Activated CD4-positive, alpha-beta T cell treated with anti-CD3 and anti-CD28 coated beads for 36 hours (primary cell): ENCODE measurements at regions not wholly inside any gene's neighbourhood (a gene's known extent, or its start where the extent isn't known, plus 50 kb on each side); places are given as distances from the start of the nearest gene placed in this dataset.
A peak's percentile ranks its signal among the peaks of the same experiment; 100 is the strongest.
"Not testable (repeated sequence)": the region's sequence is repeated elsewhere in the genome, so short reads cannot be mapped to it uniquely, and the experiment has no call there.

Experiments used
- ATAC-seq: fragments of 200-7000 bp; cut with Tn5 transposase; one replicate; pipeline ENCODE4 v1.10.0; 2021; ENCODE audit warnings: mild to moderate bottlenecking, moderate library complexity
- CTCF ChIA-PET: fragments of 350-600 bp; sonication (Branson Sonifier 250); formaldehyde crosslinking; loops from one replicate; lab custom pipeline; 2021; ENCODE audit warnings: antibody characterized with exemption; lab: Charles Lee
- POLR2A ChIA-PET: fragments of 350-600 bp; sonication (Branson Sonifier 250); formaldehyde crosslinking; loops from one replicate; lab custom pipeline; 2021; ENCODE audit warnings: antibody characterized with exemption, inconsistent platforms; lab: Charles Lee
- DNase-seq: peaks from one replicate; pipeline ENCODE4 v3.0.0-alpha.2; 2020
- H3K27ac Mint-ChIP-seq: one replicate; pipeline ENCODE4 v1.8.0; 2021; ENCODE audit warnings: mixed read lengths
- H3K27me3 Mint-ChIP-seq: one replicate; pipeline ENCODE4 v1.8.0; 2021; ENCODE audit warnings: mixed read lengths
- H3K36me3 Mint-ChIP-seq: one replicate; pipeline ENCODE4 v1.8.0; 2021; ENCODE audit warnings: low read depth, mixed read lengths
- H3K4me1 Mint-ChIP-seq: one replicate; pipeline ENCODE4 v1.8.0; 2021; ENCODE audit warnings: mixed read lengths
- H3K4me3 Mint-ChIP-seq: one replicate; pipeline ENCODE4 v1.8.0; 2021; ENCODE audit warnings: mild to moderate bottlenecking, moderate library complexity, mixed read lengths
- H3K9me3 Mint-ChIP-seq: one replicate; pipeline ENCODE4 v1.8.0; 2021; ENCODE audit warnings: low read depth, mixed read lengths
- intact Hi-C, 2 experiments: fragments of 100-400 bp; cut with DNase I in 1 of 2; cut with micrococcal nuclease in 1 of 2; formaldehyde crosslinking; loops; one replicate each; pipeline versions ENCODE4 v1.14.2 to v1.15.1; 2022 to 2024; cut with DNase I, micrococcal nuclease

GRCh38 chr21:25490742-25491141 lies 116.5 kb downstream of the MRPL39 start:
- intact Hi-C loops: no loop called here
- DNase-seq (no peak), ATAC-seq (peak; percentile 64)
- Mint-ChIP-seq H3K36me3 (peaks cover 42% of the 10 kb centered on the region), H3K4me1 (peaks cover 68% of the 10 kb centered on the region), H3K27me3 (no peaks in the 10 kb centered on the region), H3K27ac (peak overlapping the region; percentile 79), H3K4me3 (peak overlapping the region; percentile 35), H3K9me3 (peaks cover 2% of the 10 kb centered on the region)
- ChIA-PET CTCF (interaction anchor here (0.7 to 4.4 kb wide), 9 partner anchors 11 to 105 kb away, joined by 3 to 26 read pairs (median 5); no protein-coding TSS in a partner anchor), POLR2A (interaction anchor here (0.9 to 3.1 kb wide), 5 partner anchors 11 to 82 kb away, joined by 3 to 16 read pairs (median 6); no protein-coding TSS in a partner anchor)

- ATAC-seq (no peak), DNase-seq (no peak)
- ChIA-PET POLR2A (interaction anchor here (0.5 to 3.1 kb wide), 7 partner anchors 9 to 89 kb away, joined by 3 to 16 read pairs (median 5); no protein-coding TSS in a partner anchor), CTCF (interaction anchor here (0.8 to 4.4 kb wide), 9 partner anchors 8 to 1255 kb away, joined by 3 to 26 read pairs (median 4); no protein-coding TSS in a partner anchor)
- H3K9me3 Mint-ChIP-seq: peaks cover 9% of the 10 kb centered on the region
- peaks cover 77% of the 10 kb centered on the region for H3K4me1 Mint-ChIP-seq
- H3K36me3 Mint-ChIP-seq: peaks cover 45% of the 10 kb centered on the region
- no peaks in the 10 kb centered on the region for H3K27me3 Mint-ChIP-seq
- H3K4me3 Mint-ChIP-seq: no peak overlapping the region
- intact Hi-C loops: no loop called here
- peak overlapping the region; percentile 32 for H3K27ac Mint-ChIP-seq
Measured at GRCh38 chr21:25489673-25490072, 117.6 kb downstream of the MRPL39 start.

- CTCF ChIA-PET: interaction anchor here (0.6 to 3.9 kb wide), 11 partner anchors 10 to 85 kb away, joined by 3 to 16 read pairs (median 6); no protein-coding TSS in a partner anchor
- peaks cover 81% of the 10 kb centered on the region for H3K4me1 Mint-ChIP-seq
Measured at GRCh38 chr21:25487046-25487594, 120.2 kb downstream of the MRPL39 start.

GRCh38 chr21:25485914-25486313 lies 121.4 kb downstream of the MRPL39 start:
- Mint-ChIP-seq H3K4me3 (peak overlapping the region; percentile 57), H3K27me3 (no peaks in the 10 kb centered on the region), H3K36me3 (peaks cover 59% of the 10 kb centered on the region), H3K9me3 (peaks cover 38% of the 10 kb centered on the region), H3K4me1 (peaks cover 69% of the 10 kb centered on the region), H3K27ac (peak overlapping the region; percentile 56)
- ChIA-PET CTCF (interaction anchor here (1.0 to 1.4 kb wide), 2 partner anchors 62 to 64 kb away, joined by 3 read pairs; no protein-coding TSS in a partner anchor), POLR2A (no interaction called here)
- no peak for DNase-seq
- intact Hi-C loops: no loop called here
- ATAC-seq: no peak

More at GRCh38 chr21:25487046-25487594, 120.2 kb downstream of the MRPL39 start:
- no peaks in the 10 kb centered on the region for H3K27me3 Mint-ChIP-seq
- peak overlapping the region; percentile 57 for H3K4me3 Mint-ChIP-seq
- H3K27ac Mint-ChIP-seq: peak overlapping the region; percentile 90
- POLR2A ChIA-PET: interaction anchor here (0.7 to 1.3 kb wide), 10 partner anchors 15 to 89 kb away, joined by 3 to 10 read pairs (median 4); no protein-coding TSS in a partner anchor
- ATAC-seq (peak; percentile 75), DNase-seq (no peak)
- H3K36me3 Mint-ChIP-seq: peaks cover 56% of the 10 kb centered on the region
- peaks cover 29% of the 10 kb centered on the region for H3K9me3 Mint-ChIP-seq
- intact Hi-C loops: loop anchor here (1.0 kb wide), 10 partner anchors 15 to 91 kb away; no protein-coding TSS in a partner anchor

- CTCF ChIA-PET: interaction anchor here (0.9 to 1.9 kb wide), 3 partner anchors 17 to 92 kb away, joined by 3 to 8 read pairs (median 5); no protein-coding TSS in a partner anchor
- Mint-ChIP-seq H3K36me3 (peaks cover 47% of the 10 kb centered on the region), H3K9me3 (peaks cover 22% of the 10 kb centered on the region), H3K27me3 (no peaks in the 10 kb centered on the region), H3K4me3 (no peak overlapping the region), H3K4me1 (peaks cover 56% of the 10 kb centered on the region), H3K27ac (peak overlapping the region; percentile 15)
- intact Hi-C loops: no loop called here
- DNase-seq (no peak), ATAC-seq (no peak)
- POLR2A ChIA-PET: no interaction called here
Measured at GRCh38 chr21:25467896-25468295, 139.4 kb downstream of the MRPL39 start.

GRCh38 chr21:25467071-25467470 lies 140.2 kb downstream of the MRPL39 start:
- not testable (repeated sequence) for H3K4me3 Mint-ChIP-seq
- peak overlapping the region; percentile 62 for H3K27ac Mint-ChIP-seq

GRCh38 chr21:25466470-25466869 lies 140.8 kb downstream of the MRPL39 start:
- peak; percentile 6 for DNase-seq
- Mint-ChIP-seq H3K4me1 (peaks cover 68% of the 10 kb centered on the region), H3K36me3 (peaks cover 41% of the 10 kb centered on the region), H3K27ac (peak overlapping the region; percentile 14), H3K4me3 (no peak overlapping the region), H3K27me3 (no peaks in the 10 kb centered on the region), H3K9me3 (peaks cover 12% of the 10 kb centered on the region)
- ATAC-seq: no peak
- POLR2A ChIA-PET: interaction anchor here (0.6 kb wide), 2 partner anchors 112 to 570 kb away, joined by 3 read pairs; no protein-coding TSS in a partner anchor
- intact Hi-C loops: no loop called here
- CTCF ChIA-PET: interaction anchor here (0.6 to 1.3 kb wide), 6 partner anchors 11 to 59 kb away, joined by 3 to 6 read pairs (median 4); no protein-coding TSS in a partner anchor

More at GRCh38 chr21:25467071-25467470, 140.2 kb downstream of the MRPL39 start:
- POLR2A ChIA-PET: interaction anchor here (0.6 kb wide), 2 partner anchors 95 to 569 kb away, joined by 3 read pairs; no protein-coding TSS in a partner anchor
- Mint-ChIP-seq H3K4me1 (peaks cover 62% of the 10 kb centered on the region), H3K9me3 (peaks cover 16% of the 10 kb centered on the region), H3K36me3 (peaks cover 42% of the 10 kb centered on the region)
- H3K27me3 Mint-ChIP-seq, ATAC-seq, DNase-seq, intact Hi-C loops: not testable (repeated sequence)
- CTCF ChIA-PET: interaction anchor here (0.6 to 1.3 kb wide), 4 partner anchors 14 to 59 kb away, joined by 3 to 6 read pairs (median 4); no protein-coding TSS in a partner anchor

- ATAC-seq (peak; percentile 48), DNase-seq (no peak)
- ChIA-PET POLR2A (interaction anchor here (0.9 to 1.6 kb wide), 5 partner anchors 9 to 108 kb away, joined by 3 to 10 read pairs (median 3); no protein-coding TSS in a partner anchor), CTCF (interaction anchor here (0.5 to 1.3 kb wide), 5 partner anchors 9 to 108 kb away, joined by 3 to 7 read pairs (median 3); no protein-coding TSS in a partner anchor)
- Mint-ChIP-seq H3K27me3 (no peaks in the 10 kb centered on the region), H3K4me3 (peak overlapping the region; percentile 13), H3K36me3 (peaks cover 41% of the 10 kb centered on the region), H3K9me3 (peaks cover 12% of the 10 kb centered on the region), H3K4me1 (peaks cover 70% of the 10 kb centered on the region), H3K27ac (peak overlapping the region; percentile 95)
- intact Hi-C loops: no loop called here
Measured at GRCh38 chr21:25465263-25465662, 142.0 kb downstream of the MRPL39 start.

- no peaks in the 10 kb centered on the region for H3K27me3 Mint-ChIP-seq
- peaks cover 12% of the 10 kb centered on the region for H3K9me3 Mint-ChIP-seq
- peaks cover 77% of the 10 kb centered on the region for H3K4me1 Mint-ChIP-seq
- peaks cover 45% of the 10 kb centered on the region for H3K36me3 Mint-ChIP-seq
- peak; percentile 43 for DNase-seq
- H3K27ac Mint-ChIP-seq: peak overlapping the region; percentile 95
- intact Hi-C loops: loop anchor here (1.0 kb wide), 5 partner anchors 8 to 109 kb away; no protein-coding TSS in a partner anchor
- POLR2A ChIA-PET: interaction anchor here (1.0 to 1.6 kb wide), 4 partner anchors 23 to 109 kb away, joined by 3 to 10 read pairs (median 4); no protein-coding TSS in a partner anchor
- peak; percentile 77 for ATAC-seq
- CTCF ChIA-PET: interaction anchor here (1.0 to 1.3 kb wide), 2 partner anchors 23 to 44 kb away, joined by 3 to 4 read pairs; no protein-coding TSS in a partner anchor
- peak overlapping the region; percentile 45 for H3K4me3 Mint-ChIP-seq
Measured at GRCh38 chr21:25464275-25464674, 143.0 kb downstream of the MRPL39 start.

GRCh38 chr21:25462517-25462971 lies 144.7 kb downstream of the MRPL39 start:
- peak overlapping the region; percentile 41 for H3K4me3 Mint-ChIP-seq
- intact Hi-C loops: loop anchor here in 1 of 2 experiments (1.0 kb wide), 1 partner anchor 107 kb away; no protein-coding TSS in a partner anchor
- CTCF ChIA-PET: no interaction called here
- H3K36me3 Mint-ChIP-seq: peaks cover 37% of the 10 kb centered on the region
- peak overlapping the region; percentile 95 for H3K27ac Mint-ChIP-seq
- POLR2A ChIA-PET: interaction anchor here (0.9 to 1.0 kb wide), 2 partner anchors 27 to 99 kb away, joined by 5 to 8 read pairs; no protein-coding TSS in a partner anchor
- DNase-seq (no peak), ATAC-seq (peak; percentile 61)
- no peaks in the 10 kb centered on the region for H3K27me3 Mint-ChIP-seq
- peaks cover 8% of the 10 kb centered on the region for H3K9me3 Mint-ChIP-seq
- peaks cover 80% of the 10 kb centered on the region for H3K4me1 Mint-ChIP-seq
